IMR-90 (cell line): ENCODE measurements at regions not wholly inside any gene's neighbourhood (a gene's known extent, or its start where the extent isn't known, plus 50 kb on each side); places are given as distances from the start of the nearest gene placed in this dataset.

Experiments
- ATAC-seq: fragments of 200-7000 bp; cut with Tn5 transposase; 2 replicates; pipeline ENCODE4 v1.9.1; 2020; ENCODE audit warnings: low read depth, mild to moderate bottlenecking, moderate library complexity
- BruUV-seq: library from RNA; stranded (reverse); fragments of 400-500 nt; replicated peaks from 2 replicates; lab custom pipeline; 2021; lab: Mats Ljungman, UMichigan
- CTCF ChIA-PET: fragments of 300-600 bp; formaldehyde crosslinking; extraction: SDS; loops from one replicate; lab custom pipeline; 2021; ENCODE audit warnings: antibody characterized with exemption; lab: Yijun Ruan, JAX
- POLR2A ChIA-PET: fragments of 300-600 bp; sonication (Branson Sonifier 250); formaldehyde crosslinking; loops from one replicate; lab custom pipeline; 2022; ENCODE audit warnings: antibody characterized with exemption; ENCODE audit not compliant: unreplicated experiment; lab: Charles Lee
- DNase-seq: peaks from one replicate; pipeline ENCODE4 v3.0.0; 2013
- H2AFZ ChIP-seq: replicated peaks from 2 replicates; pipeline ENCODE3; 2013; ENCODE audit warnings: low read length, mild to moderate bottlenecking; ENCODE audit not compliant: poor library complexity
- H2AK5ac ChIP-seq: 2 replicates; pipeline ENCODE4 v1.6.1; 2013; ENCODE audit warnings: low read depth, low read length, inconsistent platforms
- H2AK9ac ChIP-seq: replicated peaks from 2 replicates; pipeline ENCODE3; 2013; ENCODE audit warnings: mild to moderate bottlenecking, low read depth, low read length, moderate library complexity; ENCODE audit not compliant: poor library complexity
- H2BK120ac ChIP-seq: 2 replicates; pipeline ENCODE4 v1.6.1; 2013; ENCODE audit warnings: low read depth, low read length, inconsistent platforms
- H2BK15ac ChIP-seq: 3 replicates; pipeline ENCODE4 v1.6.1; 2013; ENCODE audit warnings: low read depth, low read length, inconsistent platforms
- H2BK20ac ChIP-seq: 2 replicates; pipeline ENCODE4 v1.6.1; 2013; ENCODE audit warnings: low read depth, mild to moderate bottlenecking, inconsistent platforms, low read length, moderate library complexity
- H2BK5ac ChIP-seq: 2 replicates; pipeline ENCODE4 v1.6.1; 2013; ENCODE audit warnings: mild to moderate bottlenecking, low read depth, low read length, inconsistent platforms; ENCODE audit not compliant: poor library complexity, severe bottlenecking
- H3K14ac ChIP-seq: replicated peaks from 2 replicates; pipeline ENCODE4 v1.6.1; 2013; ENCODE audit warnings: low read depth, low read length, inconsistent platforms
- H3K18ac ChIP-seq: 2 replicates; pipeline ENCODE4 v1.6.1; 2013; ENCODE audit warnings: low read depth, low read length, control low read depth
- H3K23ac ChIP-seq: 2 replicates; pipeline ENCODE4 v1.6.1; 2013; ENCODE audit warnings: low read depth, low read length, inconsistent platforms
- H3K27ac ChIP-seq: 2 replicates; pipeline ENCODE4 v1.5.1; 2013; ENCODE audit warnings: mild to moderate bottlenecking, control low read depth, low read length; ENCODE audit not compliant: insufficient read depth
- H3K27me3 ChIP-seq: 2 replicates; pipeline ENCODE4 v1.6.1; 2013; ENCODE audit warnings: low read length; ENCODE audit not compliant: control insufficient read depth, insufficient read depth
- H3K36me3 ChIP-seq: 2 replicates; pipeline ENCODE4 v1.6.1; 2013; ENCODE audit warnings: low read length, mixed read lengths; ENCODE audit not compliant: control insufficient read depth, insufficient read depth
- H3K4ac ChIP-seq: 2 replicates; pipeline ENCODE4 v1.6.1; 2013; ENCODE audit warnings: low read depth, low read length, inconsistent platforms
- H3K4me1 ChIP-seq: 2 replicates; pipeline ENCODE4 v1.6.1; 2013; ENCODE audit warnings: low read length, mixed read lengths; ENCODE audit not compliant: control insufficient read depth, insufficient read depth
- H3K4me2 ChIP-seq: 2 replicates; pipeline ENCODE4 v1.6.1; 2013; ENCODE audit warnings: low read depth, mild to moderate bottlenecking, control low read depth, low read length, moderate library complexity
- H3K4me3 ChIP-seq: 2 replicates; pipeline ENCODE4 v1.5.1; 2013; ENCODE audit warnings: low read depth, mild to moderate bottlenecking, control low read depth, low read length, moderate library complexity; ENCODE audit not compliant: insufficient read depth
- H3K56ac ChIP-seq: 2 replicates; pipeline ENCODE4 v1.6.1; 2013; ENCODE audit warnings: low read length, inconsistent platforms; ENCODE audit not compliant: insufficient read depth; ENCODE audit errors: extremely low read depth
- H3K79me1 ChIP-seq, 2 experiments: 2 replicates each; pipeline ENCODE4 v1.6.1; 2013; ENCODE audit warnings: low read length in 2 of 2, inconsistent platforms in 1 of 2, low read depth in 1 of 2
- H3K9ac ChIP-seq: 2 replicates; pipeline ENCODE4 v1.6.1; 2013; ENCODE audit warnings: low read depth, low read length, control low read depth
- H3K9me1 ChIP-seq: 2 replicates; pipeline ENCODE4 v1.6.1; 2013; ENCODE audit warnings: low read length, inconsistent platforms; ENCODE audit not compliant: insufficient read depth
- H3K9me3 ChIP-seq: 2 replicates; pipeline ENCODE4 v1.6.1; 2013; ENCODE audit warnings: low read length; ENCODE audit not compliant: control insufficient read depth, insufficient read depth
- H4K20me1 ChIP-seq: 2 replicates; pipeline ENCODE4 v1.6.1; 2013; ENCODE audit warnings: low read length, inconsistent platforms; ENCODE audit not compliant: insufficient read depth
- H4K5ac ChIP-seq: 2 replicates; pipeline ENCODE4 v1.6.1; 2013; ENCODE audit warnings: mild to moderate bottlenecking, low read depth, low read length, control low read depth
- H4K8ac ChIP-seq, 2 experiments: 2 replicates each; pipeline ENCODE4 v1.6.1; 2013; ENCODE audit warnings: low read depth in 2 of 2, low read length in 2 of 2, control low read depth in 1 of 2, inconsistent platforms in 1 of 2
- H4K91ac ChIP-seq: 2 replicates; pipeline ENCODE4 v1.6.1; 2013; ENCODE audit warnings: low read depth, low read length, inconsistent platforms; ENCODE audit not compliant: insufficient read depth
- BHLHE40 ChIP-seq: fragments of 150-350 bp; IDR thresholded peaks from 2 replicates; pipeline ENCODE4 v1.6.1; 2016; ENCODE audit warnings: mild to moderate bottlenecking, low read depth, low read length
- MAFK ChIP-seq: IDR thresholded peaks from 2 replicates; pipeline ENCODE4 v1.6.1; 2012; ENCODE audit warnings: low read depth, low read length, improper control_type of control experiment
- NFE2L2 ChIP-seq: fragments of 150-350 bp; IDR thresholded peaks from 2 replicates; pipeline ENCODE4 v1.6.1; 2016; ENCODE audit warnings: low read depth, mild to moderate bottlenecking, low read length
- POLR2A ChIP-seq: IDR thresholded peaks from 2 replicates; pipeline ENCODE4 v1.6.1; 2012; ENCODE audit warnings: mild to moderate bottlenecking, low read depth, low read length
- RAD21 ChIP-seq: IDR thresholded peaks from 2 replicates; pipeline ENCODE4 v1.6.1; 2012; ENCODE audit warnings: low read length, improper control_type of control experiment
- RFX5 ChIP-seq: IDR thresholded peaks from 2 replicates; pipeline ENCODE4 v1.8.0; 2012; ENCODE audit warnings: low read depth, mild to moderate bottlenecking, low read length, moderate library complexity
- WGBS, 2 experiments: methylation state at CpG; one replicate each; pipeline versions ENCODE4 v1.1.5 to v1.1.7; 2013; ENCODE audit warnings: missing lambda C conversion rate in 2 of 2; ENCODE audit not compliant: insufficient read length in 1 of 2; ENCODE audit errors: extremely low coverage in 2 of 2; 5-methylcytosine and 5-hydroxymethylcytosine counted together
- dilution Hi-C: fragments of 300-500 bp; cut with HindIII; formaldehyde crosslinking; loops from one replicate; pipeline ENCODE4 v1.14.3; 2018; ENCODE audit warnings: low sequenced_read_pairs; ENCODE audit not compliant: unreplicated experiment
- in situ Hi-C: fragments of 300-500 bp; cut with MboI; formaldehyde crosslinking; loops from 3 replicates; pipeline ENCODE4 v1.14.3; 2019; ENCODE audit warnings: low sequenced_read_pairs, inconsistent platforms, mixed read lengths
- intact Hi-C: fragments of 100-400 bp; cut with micrococcal nuclease; formaldehyde crosslinking; loops from 2 replicates; pipeline ENCODE4 v1.10.0; 2022

DNA sequence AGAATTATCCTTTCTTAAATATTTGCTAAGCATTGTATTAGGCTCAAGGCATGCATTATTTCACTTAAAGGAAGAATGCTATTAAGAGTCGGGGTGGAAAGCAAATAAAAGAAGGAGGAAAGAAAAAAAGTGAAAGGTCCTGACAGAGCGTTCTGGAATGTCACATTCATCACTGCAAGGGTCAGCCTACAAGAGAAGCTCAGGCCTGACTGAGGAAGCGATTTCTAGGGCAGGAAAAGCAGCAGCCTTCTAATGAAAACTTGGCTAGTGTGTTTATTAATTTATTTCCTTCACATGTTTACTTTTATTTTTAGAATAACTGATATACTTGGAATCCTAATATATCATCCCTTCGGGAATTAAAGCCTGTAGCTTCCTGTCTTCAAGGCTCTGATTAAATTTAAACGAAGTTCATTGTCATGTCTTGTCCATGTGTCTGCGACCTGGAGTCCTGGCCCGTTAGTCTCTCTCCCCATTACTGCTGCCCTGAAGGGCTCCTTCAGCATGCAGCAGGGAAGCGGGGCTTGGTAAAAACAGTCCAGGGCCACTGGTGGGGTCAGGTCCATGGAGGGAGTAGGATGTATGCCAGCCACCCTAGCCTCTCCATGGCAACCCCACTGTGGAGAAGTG lies 119.2 kb upstream of the CCDC68 start:
- no peak overlapping the region for H4K91ac ChIP-seq
- H3K9me1 ChIP-seq = no peaks in the 10 kb centered on the region
- H4K5ac ChIP-seq = no peak overlapping the region
- BruUV-seq = no TSS peak
- H4K20me1 ChIP-seq = no peaks in the 10 kb centered on the region
- DNase-seq = no peak
- H2BK20ac ChIP-seq = no peak overlapping the region
- ATAC-seq = no peak
- dilution Hi-C loops = no loop called here
- H3K27me3 ChIP-seq = peaks cover 8% of the 10 kb centered on the region
- TF ChIP-seq RAD21 = no peak
- TF ChIP-seq BHLHE40 = no peak
- TF ChIP-seq RFX5 = no peak
- TF ChIP-seq NFE2L2 = no peak
- no peak for TF ChIP-seq MAFK
- no peak for TF ChIP-seq POLR2A
- H3K4me2 ChIP-seq = no peak overlapping the region
- H2AK9ac ChIP-seq = no peak overlapping the region
- H2BK15ac ChIP-seq = no peak overlapping the region
- no peak overlapping the region for H3K4ac ChIP-seq
- no peak overlapping the region for H2AFZ ChIP-seq
- CTCF ChIA-PET = no interaction called here
- H2BK120ac ChIP-seq = no peak overlapping the region
- no peak overlapping the region for H2BK5ac ChIP-seq
- POLR2A ChIA-PET = no interaction called here
- no peaks in the 10 kb centered on the region for H3K79me1 ChIP-seq
- H3K9me3 ChIP-seq = no peaks in the 10 kb centered on the region
- in situ Hi-C loops = no loop called here
- 10% methylated on average over 2 of the region's 8 CpGs; no CpG with 5 or more reads in 1 of the 2 experiments for WGBS, 2 experiments
- H3K4me1 ChIP-seq = no peaks in the 10 kb centered on the region
- no peak overlapping the region for H2AK5ac ChIP-seq
- no peak overlapping the region for H3K9ac ChIP-seq
- no peak overlapping the region for H3K23ac ChIP-seq
- H3K4me3 ChIP-seq = no peak overlapping the region
- no peak overlapping the region for H4K8ac ChIP-seq
- no peak overlapping the region for H3K18ac ChIP-seq
- H3K36me3 ChIP-seq = no peaks in the 10 kb centered on the region
- intact Hi-C loops = no loop called here
- no peak overlapping the region for H3K56ac ChIP-seq
- no peak overlapping the region for H3K27ac ChIP-seq
- no peak overlapping the region for H3K14ac ChIP-seq
